GM19395 (cell line): ENCODE measurements at regions not wholly inside any gene's neighbourhood (a gene's known extent, or its start where the extent isn't known, plus 50 kb on each side); places are given as distances from the start of the nearest gene placed in this dataset.
A peak's percentile ranks its signal among the peaks of the same experiment; 100 is the strongest.
"Not testable (repeated sequence)": the region's sequence is repeated elsewhere in the genome, so short reads cannot be mapped to it uniquely, and the experiment has no call there.

Source experiments
- ATAC-seq: cut with Tn5 transposase; IDR thresholded peaks from one replicate; pipeline ENCODE4 v1.9.1; 2021; ENCODE audit warnings: mild to moderate bottlenecking, moderate library complexity; ENCODE audit not compliant: unreplicated experiment

DNA sequence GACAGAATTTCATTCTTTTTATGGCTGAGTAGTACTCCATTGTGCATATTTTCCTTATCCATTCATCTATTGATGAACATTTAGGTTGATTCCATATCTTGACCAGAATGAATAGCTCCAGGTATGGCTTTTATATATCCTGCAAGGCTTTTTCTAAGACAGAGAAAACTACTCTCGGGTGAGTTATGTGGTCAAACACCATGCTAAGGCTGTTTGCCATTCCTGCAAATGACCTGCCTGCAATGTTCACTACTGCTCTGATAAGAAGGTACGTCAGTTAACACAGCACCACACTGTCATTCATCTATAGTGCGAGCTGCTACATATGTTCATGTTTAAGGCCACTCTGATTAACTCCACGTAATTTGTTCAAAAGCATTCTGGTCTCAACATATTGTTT lies 256.8 kb upstream of the RGMB start:
- no peak for ATAC-seq

DNA sequence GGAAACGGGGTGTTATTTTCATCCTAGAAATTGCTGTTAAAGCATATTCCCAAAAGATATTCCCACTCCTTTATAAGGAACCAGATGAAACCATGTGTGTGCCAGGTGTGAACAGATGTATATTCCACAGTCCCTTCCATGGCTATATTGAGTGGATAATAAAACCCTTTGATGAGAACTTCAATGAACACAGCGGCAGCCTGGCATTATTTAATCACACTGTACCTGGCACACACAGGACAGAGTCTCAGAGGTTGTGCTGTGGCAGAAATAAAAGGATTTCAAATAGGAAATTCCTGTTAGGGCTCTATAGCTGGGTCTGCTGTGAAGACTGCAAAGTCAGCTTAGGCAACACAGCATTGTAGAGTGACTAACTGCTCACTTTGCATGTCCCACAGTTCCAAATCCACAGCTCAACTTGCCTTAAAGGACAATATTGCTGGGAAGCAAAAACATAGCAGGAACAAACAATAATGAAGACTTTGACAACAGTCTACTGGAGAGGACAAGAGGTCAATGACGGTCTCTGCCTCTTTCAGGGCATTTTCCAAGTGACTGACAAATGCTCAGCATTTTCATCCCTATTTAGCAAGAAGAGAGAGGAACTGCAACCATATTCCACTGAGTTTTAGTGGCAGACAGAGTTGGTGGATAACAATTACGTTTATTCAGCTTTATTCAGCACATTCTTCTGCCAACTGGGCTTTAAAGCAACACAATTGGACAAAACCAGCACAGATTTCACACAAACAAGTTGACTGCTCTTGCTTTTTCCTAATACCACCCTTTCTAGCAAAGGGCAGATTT lies 255.7 kb upstream of the RGMB start:
- no peak for ATAC-seq

DNA sequence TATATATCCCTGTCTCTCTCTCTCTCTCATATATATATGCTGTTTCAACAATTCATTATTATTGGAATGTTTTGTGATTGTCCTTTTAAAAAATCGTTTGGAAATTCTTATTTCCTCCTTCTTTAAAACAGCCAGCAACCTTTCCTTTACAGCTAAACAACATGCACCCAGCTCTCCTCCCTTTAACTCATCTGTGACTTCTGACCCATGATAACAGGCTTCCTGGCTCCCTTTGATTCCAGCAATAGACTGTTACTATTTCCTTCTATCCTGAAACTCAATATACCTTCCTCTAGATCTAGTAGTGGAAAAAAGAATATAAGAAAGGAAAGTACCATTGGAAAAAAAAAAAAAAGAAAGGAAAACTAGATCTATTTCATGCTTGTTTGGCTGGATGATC lies 254.7 kb upstream of the RGMB start:
- ATAC-seq = no peak

DNA sequence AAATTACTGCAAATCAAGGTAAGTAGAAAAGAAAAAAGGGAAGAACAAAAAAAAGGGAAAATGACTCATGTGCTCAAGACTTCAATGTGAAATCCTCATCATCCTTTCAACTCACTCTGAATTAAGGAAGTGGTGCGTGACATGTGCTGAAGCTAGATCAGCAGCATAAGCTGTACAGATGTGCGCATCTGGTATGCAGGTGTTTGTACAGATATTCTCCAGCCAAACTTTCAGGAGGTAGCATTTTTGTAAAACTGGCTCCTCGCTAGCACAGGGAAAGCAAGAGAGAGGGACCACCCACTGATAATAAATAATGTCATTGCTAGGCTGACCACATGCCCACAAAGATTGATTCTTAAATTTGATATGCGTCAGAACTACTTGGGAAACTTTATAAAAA lies 253.9 kb upstream of the RGMB start:
- no peak for ATAC-seq

DNA sequence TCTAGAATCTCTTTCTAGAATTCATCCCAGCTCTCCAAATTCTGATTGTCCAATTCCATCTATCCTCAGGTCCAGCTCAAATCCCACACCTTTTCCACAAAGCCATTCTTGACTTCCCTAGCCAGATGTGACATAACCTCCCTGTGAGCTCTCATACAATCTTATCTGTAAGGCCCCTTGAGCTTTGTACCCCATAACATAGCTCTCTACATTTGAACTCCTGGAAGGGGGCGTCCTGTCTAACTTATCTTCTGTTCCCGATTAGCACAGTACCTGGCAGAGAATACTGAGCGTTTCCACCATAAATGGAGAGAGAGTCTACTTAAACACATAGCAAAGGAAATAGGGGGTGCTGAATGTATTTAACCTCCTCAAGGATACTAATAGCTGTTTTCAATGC lies 251.6 kb upstream of the RGMB start:
- no peak for ATAC-seq

DNA sequence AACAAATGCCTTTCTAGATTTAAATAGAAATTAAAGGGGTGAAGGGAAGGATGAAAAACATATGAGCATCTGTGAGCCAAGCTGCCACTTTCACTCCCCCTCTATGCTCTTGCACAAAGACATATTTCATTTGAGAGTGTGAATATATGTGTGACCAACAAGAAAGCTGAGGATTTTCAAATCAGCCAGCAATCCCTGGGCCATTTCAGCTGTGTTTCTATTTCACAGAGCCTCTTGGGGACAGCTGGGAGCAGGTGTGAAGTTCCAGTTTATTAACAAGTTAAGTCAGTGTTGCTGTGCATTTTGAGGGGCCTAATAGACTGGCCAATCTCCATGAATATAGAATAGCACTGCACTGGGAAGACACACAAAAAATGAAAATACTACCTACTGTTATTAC lies 248.7 kb upstream of the RGMB start:
- ATAC-seq = no peak

DNA sequence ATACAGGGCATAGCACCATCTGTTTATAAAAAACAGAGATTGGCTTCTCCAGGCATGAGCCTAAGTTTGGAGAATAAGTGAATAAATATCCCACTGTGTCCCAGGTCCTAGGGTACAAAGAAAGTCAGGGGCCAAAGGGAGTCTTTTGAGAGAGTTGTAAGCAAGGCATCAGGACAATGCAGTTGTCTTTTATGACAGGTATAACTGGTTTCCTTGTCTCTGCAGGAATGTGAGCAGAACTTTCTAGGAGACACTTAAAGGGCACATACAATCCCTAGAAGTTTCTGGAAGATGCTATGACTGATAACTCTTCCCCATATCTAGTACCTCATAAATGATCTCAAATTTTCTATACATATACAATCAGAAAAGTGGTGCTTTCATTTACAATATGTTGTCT lies 245.6 kb upstream of the RGMB start:
- ATAC-seq = no peak

DNA sequence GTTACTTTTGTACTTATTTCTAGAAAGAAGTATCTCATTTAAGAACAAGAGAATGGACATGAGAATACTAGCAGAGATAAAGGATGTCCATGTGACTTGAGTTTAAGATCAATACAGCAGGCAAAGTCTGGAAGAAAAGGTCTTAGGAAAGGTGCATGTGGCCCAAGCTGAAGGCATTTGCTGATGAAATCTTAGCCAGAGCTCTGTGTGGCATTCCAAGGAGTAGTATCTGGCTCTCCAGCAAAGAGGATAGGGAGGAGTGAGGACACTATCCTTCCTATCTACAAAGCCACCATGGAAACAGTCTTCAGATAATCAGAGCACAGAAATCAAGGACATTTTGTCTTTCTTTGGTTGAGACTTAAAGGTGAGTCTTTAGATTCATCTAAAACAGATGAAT lies 244.1 kb upstream of the RGMB start:
- no peak for ATAC-seq

DNA sequence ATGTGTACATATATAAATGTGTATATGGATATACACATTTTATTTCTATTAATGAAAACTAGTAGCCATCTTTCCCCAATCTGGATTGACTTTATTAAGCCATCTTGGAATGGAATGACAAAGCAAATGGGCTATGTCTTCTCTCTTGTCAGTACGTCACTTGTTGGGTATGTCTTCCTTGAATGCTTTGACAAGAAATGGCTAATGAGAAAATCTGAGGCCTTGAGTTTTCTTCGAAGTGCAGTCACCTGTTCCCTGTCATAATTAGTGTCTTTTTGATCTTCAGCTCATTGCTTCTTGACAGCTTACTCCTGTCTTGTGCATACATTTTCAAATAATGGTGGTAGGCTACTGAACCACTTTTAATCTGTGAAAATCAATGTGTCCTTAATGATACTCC lies 243.2 kb upstream of the RGMB start:
- ATAC-seq = no peak

DNA sequence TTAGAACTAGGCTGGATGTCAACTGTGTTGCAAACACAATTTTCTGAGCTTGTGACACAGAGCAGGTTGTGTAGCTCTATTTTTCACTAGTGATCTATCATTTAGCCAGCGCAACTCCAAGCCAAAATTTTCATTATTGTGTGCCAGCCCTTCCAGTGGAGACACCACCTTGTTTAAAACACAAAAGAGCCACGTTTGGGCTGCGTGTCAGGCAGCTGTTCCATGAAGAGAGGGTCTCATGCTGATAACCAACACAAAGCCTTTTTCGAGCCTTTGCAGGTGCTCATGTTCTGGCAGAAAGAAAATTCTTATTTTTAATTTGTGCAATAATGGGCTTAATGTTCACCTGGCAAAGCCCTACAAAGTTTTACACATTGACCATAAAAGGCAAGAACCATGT lies 237.6 kb upstream of the RGMB start:
- no peak for ATAC-seq

DNA sequence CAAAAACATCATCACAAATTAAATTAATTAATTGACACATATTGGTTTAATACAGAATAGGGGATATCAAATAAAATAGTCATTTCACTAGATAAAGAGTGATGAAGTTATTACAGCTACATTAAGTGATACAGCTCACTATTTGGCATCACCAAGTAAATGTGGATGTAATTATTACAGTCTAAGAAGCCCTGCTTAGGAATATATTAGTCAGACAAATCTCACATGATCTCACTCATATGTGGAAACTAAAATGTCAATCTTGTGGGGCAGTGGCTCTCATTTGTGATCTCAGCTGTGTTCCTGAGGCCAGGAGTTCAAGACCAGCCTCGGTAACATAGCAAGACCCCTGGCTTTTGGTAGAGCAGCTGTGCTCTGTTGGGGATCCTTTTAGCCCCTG lies 233.4 kb upstream of the RGMB start:
- ATAC-seq = no peak

DNA sequence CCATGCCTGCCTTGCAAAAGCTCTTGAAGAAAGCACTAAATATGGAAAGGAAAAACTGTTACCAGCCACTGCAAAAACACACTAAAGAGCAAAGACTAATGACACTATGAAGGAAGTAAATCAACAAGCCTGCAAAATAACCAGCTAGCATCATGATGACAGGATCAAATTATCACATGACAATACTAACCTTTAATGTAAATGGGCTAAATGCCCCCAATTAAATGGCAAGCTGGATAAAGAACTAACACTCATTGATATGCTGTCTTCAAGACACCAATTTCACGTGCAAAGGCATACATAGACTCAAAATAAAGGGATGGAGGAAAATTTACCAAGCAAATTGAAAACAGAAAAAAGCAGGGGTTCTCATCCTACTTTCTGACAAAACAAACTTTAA lies 231.8 kb upstream of the RGMB start:
- no peak for ATAC-seq

DNA sequence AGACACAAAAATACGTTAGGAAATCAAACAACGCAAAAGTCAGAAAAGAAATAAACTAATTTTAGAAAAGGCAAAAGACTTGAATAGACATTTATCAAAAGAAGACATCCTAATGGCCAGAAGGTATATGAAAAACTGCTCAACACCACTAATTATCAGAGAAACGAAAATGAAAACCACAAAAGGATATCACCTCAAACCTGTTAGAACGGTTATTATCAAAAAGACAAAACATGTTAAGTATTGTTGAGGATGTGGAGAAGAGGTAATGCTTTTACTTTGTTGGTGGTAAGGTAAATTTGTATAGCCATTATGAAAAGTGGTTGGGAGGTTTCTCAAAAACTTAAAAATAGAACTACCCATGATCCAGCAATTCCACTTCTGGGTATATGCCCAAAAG lies 230.0 kb upstream of the RGMB start:
- peak; percentile 75 for ATAC-seq

DNA sequence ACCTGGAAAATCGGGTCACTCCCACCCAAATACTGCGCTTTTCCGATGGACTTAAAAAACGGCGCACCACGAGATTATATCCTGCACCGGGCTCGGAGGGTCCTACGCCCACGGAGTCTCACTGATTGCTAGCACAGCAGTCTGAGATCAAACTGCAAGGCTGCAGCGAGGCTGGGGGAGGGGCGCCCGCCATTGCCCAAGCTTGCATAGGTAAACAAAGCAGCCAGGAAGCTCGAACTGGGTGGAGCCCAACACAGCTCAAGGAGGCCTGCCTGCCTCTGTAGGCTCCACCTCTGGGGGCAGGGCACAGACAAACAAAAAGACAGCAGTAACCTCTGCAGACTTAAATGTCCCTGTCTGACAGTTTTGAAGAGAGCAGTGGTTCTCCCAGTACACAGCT lies 226.5 kb upstream of the RGMB start:
- not testable (repeated sequence) for ATAC-seq

DNA sequence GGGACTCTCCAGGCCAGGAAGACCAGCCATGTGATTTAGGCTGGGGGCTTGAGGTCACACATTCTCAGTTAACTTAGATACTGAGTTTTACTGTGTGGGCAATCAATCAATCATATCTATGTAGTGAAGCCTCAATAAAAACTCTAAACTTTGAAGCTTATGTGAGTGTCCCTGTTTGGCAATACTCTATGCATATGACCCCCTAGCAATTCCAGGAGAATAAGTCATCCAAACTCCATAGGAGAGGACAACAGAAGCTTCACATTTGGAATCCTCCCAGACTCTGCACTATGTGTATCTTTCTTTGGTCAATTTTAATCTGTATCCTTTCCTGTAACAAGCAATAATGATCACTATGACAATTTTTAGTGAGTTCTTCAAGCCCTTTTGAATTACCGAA lies 216.8 kb upstream of the RGMB start:
- ATAC-seq = no peak

DNA sequence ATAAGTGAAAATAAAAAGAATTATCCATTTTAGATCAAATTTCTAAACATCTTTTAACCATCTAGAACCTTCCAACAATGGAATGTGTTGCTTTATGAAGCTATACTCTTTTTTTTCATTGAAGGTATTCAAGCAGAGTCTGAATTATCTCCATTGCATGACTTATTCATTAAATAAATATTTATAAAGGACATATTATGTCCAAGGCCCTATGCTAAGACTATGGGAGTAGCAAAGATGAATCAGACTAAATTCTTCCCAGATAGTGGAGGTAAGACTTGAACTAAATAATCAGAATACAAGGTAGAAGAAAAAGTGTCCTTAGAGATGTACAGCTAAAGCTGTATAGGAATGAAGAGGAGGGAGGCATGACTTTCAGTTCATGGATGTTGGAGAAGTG lies 215.5 kb upstream of the RGMB start:
- ATAC-seq = no peak

DNA sequence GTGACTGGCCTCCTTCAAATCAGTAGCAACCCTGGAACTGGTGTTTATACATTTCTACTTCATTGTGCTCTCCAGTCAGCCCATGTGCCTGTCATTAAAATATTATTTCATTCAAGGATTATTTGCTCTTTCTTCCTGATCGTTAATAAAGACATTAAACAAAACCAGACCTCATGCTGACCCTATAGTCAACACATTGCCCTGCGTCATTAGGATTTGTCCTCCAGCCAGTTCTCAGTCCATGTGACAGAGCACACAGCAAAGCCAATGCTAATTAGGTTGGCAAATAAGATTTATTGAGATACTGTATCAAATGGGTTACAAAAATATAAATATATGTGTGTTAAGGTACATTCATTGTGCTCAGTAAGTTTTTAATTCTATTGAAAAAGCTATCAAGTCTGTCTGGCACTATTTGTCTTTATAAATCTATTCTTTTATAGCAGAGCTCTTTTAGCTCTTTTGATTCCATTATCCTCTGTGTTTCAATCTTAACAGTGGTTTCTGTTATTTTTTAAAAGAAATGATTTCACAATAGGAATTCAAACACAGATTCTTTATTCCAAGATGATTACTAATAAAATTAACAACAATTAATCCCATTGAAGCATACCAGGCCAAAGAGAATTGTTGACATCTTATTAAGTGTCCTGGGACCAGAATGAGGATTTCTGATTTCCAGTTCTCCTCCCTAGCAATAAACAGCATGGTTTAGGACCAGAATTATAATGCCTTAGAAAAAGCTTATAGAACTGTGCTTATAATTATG lies 209.4 kb upstream of the RGMB start:
- ATAC-seq = no peak

DNA sequence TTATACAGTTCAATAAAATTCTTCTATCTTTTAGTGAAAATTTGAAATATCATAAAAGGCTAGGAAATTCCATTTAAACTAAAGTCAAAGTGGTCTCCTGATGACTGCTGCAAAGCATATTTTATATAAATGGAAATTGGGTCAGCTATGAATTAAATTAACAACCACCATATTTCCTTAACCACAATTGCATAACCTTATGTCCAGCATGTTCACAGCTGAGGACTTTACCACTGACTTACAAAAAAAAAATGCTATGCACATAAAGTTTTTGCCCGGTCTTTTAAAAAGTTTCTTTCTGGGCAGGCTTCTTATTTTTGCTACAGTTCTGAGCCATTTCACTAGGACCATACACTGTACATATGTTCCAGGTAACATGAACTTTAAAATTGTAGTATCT lies 208.6 kb upstream of the RGMB start:
- ATAC-seq = no peak

DNA sequence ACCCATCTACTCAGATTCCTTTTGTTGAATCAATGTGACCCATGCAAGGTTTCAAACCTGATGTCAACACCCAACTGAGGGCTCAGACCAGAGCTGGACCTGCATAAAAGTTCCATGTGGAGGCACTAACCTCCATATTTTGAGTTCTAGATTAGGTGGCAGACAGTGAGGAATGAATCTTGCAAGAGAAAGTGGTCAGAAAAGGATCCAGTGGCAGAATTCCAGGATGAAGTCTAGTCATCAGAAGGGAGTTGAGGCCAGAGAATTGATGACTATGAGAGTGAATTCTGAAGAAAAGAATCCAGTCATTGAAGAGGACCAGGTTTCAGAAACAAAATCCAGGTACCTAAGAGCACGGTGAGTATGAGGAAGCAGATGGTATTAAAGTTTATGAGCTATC lies 205.1 kb upstream of the RGMB start:
- no peak for ATAC-seq

DNA sequence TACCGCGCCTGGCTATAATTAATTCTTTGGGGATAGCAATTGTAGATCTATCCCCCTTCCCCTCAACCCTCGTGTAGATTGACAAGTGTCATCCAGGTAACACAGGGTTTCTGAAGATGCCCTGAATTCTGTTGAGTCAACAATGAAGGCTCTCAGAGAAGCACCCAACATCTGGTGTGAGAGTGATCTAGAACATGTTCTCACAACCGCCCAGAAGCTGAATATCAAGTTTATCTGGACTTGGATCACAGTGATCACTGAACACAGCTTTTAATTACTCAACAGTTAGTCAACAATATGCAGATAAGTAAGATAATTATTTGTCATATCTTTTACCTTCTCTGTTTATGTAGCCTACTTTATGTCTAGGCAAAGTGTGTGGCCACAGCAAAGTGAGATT lies 204.2 kb upstream of the RGMB start:
- no peak for ATAC-seq

DNA sequence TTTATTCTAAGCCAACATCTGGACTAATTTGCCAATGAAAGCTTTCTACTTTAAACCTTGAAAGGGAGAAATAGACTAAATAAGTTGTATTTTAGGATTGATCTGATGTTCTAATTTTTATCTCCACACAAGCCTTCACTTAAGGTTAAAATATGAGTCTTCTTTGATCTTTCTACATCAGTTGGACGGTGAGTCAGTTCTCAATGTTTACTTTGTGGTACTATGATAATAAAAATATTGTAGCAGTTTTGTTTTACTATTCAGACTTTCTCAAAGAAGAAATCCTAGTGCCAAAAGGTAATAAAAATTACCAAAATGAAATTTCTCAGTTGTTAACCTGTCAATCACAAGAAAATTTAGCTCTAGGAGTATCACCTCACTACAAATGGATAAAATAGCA lies 203.5 kb upstream of the RGMB start:
- ATAC-seq = no peak

DNA sequence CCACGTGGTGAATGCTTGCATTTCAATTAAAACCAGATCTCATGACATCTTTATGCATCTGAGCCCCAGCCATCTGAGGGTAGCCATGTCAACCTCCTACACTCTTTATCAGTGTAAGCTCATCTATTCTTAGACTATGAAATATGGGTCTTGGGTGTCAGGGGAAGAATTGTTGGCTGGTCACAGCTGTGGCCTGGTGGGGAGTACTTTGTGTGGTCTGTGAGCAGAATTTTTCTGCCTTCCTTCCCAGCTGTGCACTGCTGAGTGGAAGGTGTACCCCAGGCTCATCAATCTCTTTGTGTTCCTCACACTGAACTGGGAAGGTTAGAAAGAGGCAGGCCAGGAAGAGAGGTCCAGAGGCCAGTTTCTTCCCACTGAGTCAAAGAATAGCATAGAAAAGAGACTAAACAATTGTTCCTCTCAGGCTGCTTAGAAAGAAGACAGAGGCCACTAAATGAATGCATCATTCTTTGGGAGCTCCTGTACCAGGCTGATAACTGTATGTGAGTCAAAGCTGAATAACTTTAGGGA lies 202.7 kb upstream of the RGMB start:
- no peak for ATAC-seq
